22Rv1 (cell line): ENCODE measurements at regions not wholly inside any gene's neighbourhood (a gene's known extent, or its start where the extent isn't known, plus 50 kb on each side); places are given as distances from the start of the nearest gene placed in this dataset.

ENCODE experiments used
- ZFX ChIP-seq: fragments of 450-650 bp; IDR thresholded peaks from 2 replicates; pipeline ENCODE4 v1.6.1; 2017; ENCODE audit warnings: antibody characterized with exemption, borderline replicate concordance
- TF ChIP-seq, protein P1 (sequence below): fragments of 450-650 bp; IDR thresholded peaks from 2 replicates; pipeline ENCODE4 v1.5.1; 2017; ENCODE audit warnings: mild to moderate bottlenecking

DNA sequence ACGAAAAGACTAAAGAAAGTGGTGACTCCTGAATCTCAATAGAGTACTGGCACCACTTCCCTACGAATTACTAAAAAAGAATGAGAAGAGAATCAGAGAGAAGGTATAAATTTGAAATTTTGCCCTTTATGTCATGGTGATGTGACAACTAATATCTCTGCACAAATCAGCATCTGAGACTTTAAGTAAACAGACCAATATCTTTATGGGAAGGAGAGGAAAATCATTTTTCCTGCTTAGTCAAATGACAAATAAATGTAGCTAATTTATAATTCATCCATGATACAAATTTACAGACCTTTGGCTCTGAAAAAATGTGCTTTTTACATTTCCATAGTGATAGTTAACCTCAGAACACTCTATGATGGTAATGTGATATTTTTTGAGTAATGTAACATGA is 424.8 kb upstream of the EPHA5 start:
- TF ChIP-seq, protein P1, sequence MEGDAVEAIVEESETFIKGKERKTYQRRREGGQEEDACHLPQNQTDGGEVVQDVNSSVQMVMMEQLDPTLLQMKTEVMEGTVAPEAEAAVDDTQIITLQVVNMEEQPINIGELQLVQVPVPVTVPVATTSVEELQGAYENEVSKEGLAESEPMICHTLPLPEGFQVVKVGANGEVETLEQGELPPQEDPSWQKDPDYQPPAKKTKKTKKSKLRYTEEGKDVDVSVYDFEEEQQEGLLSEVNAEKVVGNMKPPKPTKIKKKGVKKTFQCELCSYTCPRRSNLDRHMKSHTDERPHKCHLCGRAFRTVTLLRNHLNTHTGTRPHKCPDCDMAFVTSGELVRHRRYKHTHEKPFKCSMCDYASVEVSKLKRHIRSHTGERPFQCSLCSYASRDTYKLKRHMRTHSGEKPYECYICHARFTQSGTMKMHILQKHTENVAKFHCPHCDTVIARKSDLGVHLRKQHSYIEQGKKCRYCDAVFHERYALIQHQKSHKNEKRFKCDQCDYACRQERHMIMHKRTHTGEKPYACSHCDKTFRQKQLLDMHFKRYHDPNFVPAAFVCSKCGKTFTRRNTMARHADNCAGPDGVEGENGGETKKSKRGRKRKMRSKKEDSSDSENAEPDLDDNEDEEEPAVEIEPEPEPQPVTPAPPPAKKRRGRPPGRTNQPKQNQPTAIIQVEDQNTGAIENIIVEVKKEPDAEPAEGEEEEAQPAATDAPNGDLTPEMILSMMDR = no peak
- TF ChIP-seq ZFX = no peak
